COLO668 (cell line): ENCODE measurements at regions not wholly inside any gene's neighbourhood (a gene's known extent, or its start where the extent isn't known, plus 50 kb on each side); places are given as distances from the start of the nearest gene placed in this dataset.
"Not testable (repeated sequence)": the region's sequence is repeated elsewhere in the genome, so short reads cannot be mapped to it uniquely, and the experiment has no call there.

Experiments
- DNase-seq: peaks from one replicate; lab custom pipeline; 2025; ENCODE audit not compliant: unreplicated experiment; lab: John Stamatoyannopoulos, UW

GRCh38 chr4:77501240-77501639 lies 104.4 kb upstream of the CXCL13 start:
- DNase-seq = no peak

DNA sequence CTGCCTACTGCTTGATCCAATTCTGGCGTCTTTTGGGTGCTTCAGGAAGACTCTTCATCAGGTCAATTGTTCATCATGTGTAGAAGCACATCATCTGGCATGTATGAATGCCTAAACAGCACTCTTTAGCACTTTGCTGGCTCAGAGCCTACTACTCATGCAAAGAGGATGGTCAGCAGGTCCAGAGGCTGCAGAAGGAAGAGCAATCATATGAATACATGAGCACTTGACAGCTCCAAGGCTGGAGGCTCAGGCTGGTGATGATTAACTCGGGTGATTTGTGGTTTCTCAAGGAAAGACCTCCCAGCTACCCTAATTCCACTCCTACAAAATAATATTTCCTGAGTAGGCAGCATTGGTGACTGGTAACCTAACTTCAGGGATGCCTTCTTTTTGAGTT lies 103.8 kb upstream of the CXCL13 start:
- DNase-seq = no peak

DNA sequence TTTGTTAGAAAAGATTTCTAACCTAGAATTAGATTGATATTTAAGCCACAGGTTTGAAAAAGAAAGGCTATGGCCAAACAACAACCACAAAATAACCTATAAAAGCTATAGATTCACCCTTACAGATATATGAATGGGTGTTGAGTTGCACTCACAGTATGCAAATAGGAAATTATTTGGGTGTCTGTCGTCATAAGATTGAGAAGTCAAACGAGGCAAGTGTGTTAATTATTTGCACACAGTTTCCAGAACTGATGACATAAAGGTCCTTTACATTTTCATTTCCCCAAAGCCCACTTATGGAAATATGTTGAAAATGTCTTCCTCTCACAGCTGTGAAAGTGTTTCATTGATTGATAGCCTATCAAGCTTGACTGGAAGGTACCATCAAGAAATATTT lies 101.2 kb upstream of the CXCL13 start:
- DNase-seq = no peak

- no peak for DNase-seq
These were observed 100.2 kb upstream of the CXCL13 start for GRCh38 chr4:77505275-77505957.

- DNase-seq = no peak
These were observed 99.7 kb upstream of the CXCL13 start for GRCh38 chr4:77505958-77506319.

- no peak for DNase-seq
These were observed 95.3 kb upstream of the CXCL13 start for GRCh38 chr4:77510367-77510766.

DNA sequence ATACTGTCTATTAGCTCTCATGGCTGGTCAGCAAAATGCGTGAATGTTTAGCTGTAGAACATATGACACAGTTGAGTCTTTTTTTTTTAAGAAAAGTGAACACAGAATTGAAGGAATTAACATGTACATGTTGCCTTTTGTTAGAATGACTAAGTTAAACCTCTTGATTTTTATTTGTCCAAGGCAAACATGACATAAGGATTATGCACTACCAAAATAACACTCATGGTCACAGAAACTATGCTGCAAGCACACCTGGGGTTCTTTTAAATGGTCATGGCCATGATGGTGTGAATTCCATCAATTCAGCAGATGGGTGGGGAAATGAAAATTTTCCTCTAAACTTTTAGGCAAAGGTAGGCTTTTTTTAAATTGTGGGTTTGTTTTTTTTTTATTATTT lies 80.1 kb upstream of the CXCL13 start:
- no peak for DNase-seq

DNA sequence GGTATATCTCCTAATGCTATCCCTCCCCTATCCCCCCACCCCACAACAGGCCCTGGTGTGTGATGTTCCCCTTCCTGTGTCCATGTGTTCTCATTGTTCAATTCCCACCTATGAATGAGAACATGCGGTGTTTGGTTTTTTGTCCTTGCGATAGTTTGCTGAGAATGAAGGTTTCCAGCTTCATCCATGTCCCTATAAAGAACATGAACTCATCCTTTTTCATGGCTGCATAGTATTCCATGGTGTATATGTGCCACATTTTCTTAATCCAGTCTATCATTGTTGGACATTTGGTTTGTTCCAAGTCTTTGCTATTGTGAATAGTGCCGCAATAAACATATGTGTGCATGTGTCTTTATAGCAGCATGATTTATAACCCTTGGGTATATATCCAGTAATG lies 77.7 kb upstream of the CXCL13 start:
- not testable (repeated sequence) for DNase-seq

- DNase-seq = no peak
These were observed 67.5 kb upstream of the CXCL13 start for GRCh38 chr4:77538144-77538543.

- peak; percentile 53 for DNase-seq
These were observed 67.0 kb upstream of the CXCL13 start for GRCh38 chr4:77538574-77539157.
